ENCODE measurements at regions not wholly inside any gene's neighbourhood (a gene's known extent, or its start where the extent isn't known, plus 50 kb on each side); places are given as distances from the start of the nearest gene placed in this dataset.
"Not testable (repeated sequence)": the region's sequence is repeated elsewhere in the genome, so short reads cannot be mapped to it uniquely, and the experiment has no call there.

DNA sequence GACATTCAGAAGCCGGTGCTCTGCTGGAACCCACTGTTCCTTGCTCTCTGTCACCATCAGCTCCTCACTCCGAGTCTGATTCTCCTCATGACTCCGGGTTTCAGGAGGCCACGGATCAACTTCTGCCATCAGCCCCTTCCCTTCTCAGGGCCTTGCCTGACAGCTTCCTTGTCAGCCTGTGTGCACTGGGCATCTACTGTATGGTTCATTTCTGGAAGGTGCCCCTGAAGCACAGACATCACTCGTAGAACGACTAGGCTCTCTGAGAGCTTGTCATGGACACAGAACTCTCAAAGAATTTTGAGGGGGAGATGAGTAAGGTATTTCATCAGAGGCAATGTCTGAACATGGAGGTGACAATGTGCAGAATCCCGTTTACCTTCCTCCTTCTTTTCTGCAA lies 396.1 kb downstream of the TNS3 start:
- intact Hi-C loops (cut with micrococcal nuclease) = no loop called here
- H3K27me3 Mint-ChIP-seq (ENCODE audit: insufficient read depth) = peaks cover 2% of the 10 kb centered on the region
- no peak overlapping the region for H3K4me3 Mint-ChIP-seq
- no peaks in the 10 kb centered on the region for H3K9me3 Mint-ChIP-seq
- H3K27ac Mint-ChIP-seq = no peak overlapping the region
- no peaks in the 10 kb centered on the region for H3K36me3 Mint-ChIP-seq (ENCODE audit: low read depth)
- no peaks in the 10 kb centered on the region for H3K4me1 Mint-ChIP-seq (ENCODE audit: low read depth)
- DNase-seq (ENCODE audit: low spot score) = no peak

DNA sequence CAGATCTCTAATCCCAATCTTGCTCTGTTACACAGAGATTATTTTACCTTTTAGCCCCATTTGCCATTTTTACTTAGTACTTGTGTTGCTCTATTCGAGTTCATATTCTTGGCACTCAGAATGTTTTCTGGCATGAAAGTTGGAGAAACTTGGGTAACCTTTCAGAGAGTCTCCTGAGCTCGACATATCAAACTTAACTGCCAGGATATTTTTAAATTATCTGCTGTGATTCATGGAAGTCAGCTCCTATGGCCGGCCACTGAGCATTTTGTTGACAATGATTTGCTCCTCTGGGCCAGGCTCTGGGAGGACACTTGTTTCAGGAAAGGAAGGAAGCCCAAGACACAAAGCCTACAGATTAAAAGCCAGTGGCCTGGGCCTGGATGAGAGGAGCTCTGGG lies 396.7 kb downstream of the TNS3 start:
- Mint-ChIP-seq H3K4me1 (ENCODE audit: low read depth) (no peaks in the 10 kb centered on the region), H3K36me3 (ENCODE audit: low read depth) (no peaks in the 10 kb centered on the region), H3K27ac (no peak overlapping the region), H3K9me3 (no peaks in the 10 kb centered on the region), H3K27me3 (ENCODE audit: insufficient read depth) (peaks cover 2% of the 10 kb centered on the region), H3K4me3 (no peak overlapping the region)
- intact Hi-C loops (cut with micrococcal nuclease) = no loop called here
- DNase-seq (ENCODE audit: low spot score) = no peak

DNA sequence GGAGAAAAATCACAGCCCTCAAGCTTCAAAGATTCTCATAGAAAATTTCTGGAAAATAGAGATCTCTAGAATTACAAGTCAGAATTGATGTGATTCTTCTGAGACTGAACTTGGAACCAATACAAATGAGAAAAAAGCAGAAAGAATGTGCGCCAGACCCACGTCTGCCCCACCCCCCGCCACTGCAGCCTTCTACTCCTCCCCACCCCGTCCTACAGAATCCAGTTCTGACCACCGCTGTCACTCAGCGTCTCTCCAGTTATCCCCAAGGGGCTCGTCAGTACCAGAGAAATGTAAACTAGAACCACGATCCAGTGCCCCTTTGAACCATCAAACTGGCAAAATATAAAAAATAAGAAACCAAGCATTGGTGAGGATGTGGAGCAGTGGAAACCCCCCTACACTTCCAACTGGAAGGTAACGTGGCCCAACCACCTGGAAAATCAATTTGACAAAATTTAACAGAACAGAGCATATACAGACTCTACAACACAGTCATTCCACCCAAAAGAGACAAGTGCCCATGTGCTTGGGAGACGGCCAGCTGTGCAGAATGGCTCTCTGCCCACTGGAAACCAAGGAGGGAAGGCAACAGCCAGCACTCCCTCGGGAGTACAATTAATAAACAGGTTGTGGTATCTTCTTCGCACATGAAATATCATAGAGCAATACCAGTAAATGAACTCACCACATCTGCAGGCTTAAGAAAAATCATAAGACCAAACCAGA lies 397.9 kb downstream of the TNS3 start:
- no peak for DNase-seq (ENCODE audit: low spot score)
- intact Hi-C loops (cut with micrococcal nuclease) = loop anchor here (5.0 kb wide), 1 partner anchor 1267 kb away; no protein-coding TSS in a partner anchor
- H3K9me3 Mint-ChIP-seq = no peaks in the 10 kb centered on the region

DNA sequence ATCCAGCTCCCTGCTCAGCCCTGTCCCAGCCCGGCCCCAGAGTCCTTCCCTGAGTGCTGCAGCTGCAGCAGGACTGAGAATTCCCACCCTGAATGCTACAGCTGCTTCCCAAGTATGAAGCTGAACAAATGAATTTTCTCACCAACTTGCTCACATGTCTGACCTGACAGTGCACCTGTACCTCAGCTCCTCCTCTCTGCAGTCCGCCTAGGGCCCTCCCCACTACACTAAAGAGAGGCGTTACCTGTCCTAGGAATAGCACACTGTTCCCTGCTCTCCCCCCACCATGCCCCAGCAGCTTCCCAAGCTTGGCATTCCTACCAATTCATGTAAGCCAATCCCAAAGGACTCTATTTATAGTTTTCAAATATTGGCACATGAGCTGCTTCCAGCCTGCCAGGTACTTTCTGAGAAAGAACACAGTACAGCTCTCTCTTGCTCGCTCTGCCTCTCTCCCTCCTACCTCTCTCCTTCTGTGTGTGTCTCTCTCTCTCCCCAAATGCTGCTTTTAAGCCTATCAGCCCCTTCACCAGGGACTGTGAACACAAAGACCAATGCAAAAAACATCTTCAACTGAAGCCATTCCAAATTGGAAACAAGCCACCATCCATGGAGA lies 400.1 kb downstream of the TNS3 start:
- H3K27ac Mint-ChIP-seq = no peak overlapping the region
- intact Hi-C loops (cut with micrococcal nuclease) = loop anchor here (5.0 kb wide), 1 partner anchor 1265 kb away; no protein-coding TSS in a partner anchor
- no peaks in the 10 kb centered on the region for H3K9me3 Mint-ChIP-seq
- DNase-seq (ENCODE audit: low spot score) = no peak
- no peaks in the 10 kb centered on the region for H3K4me1 Mint-ChIP-seq (ENCODE audit: low read depth)
- H3K4me3 Mint-ChIP-seq = no peak overlapping the region
- no peaks in the 10 kb centered on the region for H3K27me3 Mint-ChIP-seq (ENCODE audit: insufficient read depth)
- no peaks in the 10 kb centered on the region for H3K36me3 Mint-ChIP-seq (ENCODE audit: low read depth)

More for the DNA sequence above, 397.9 kb downstream of the TNS3 start:
- Mint-ChIP-seq H3K4me3 (no peak overlapping the region), H3K27me3 (ENCODE audit: insufficient read depth) (no peaks in the 10 kb centered on the region), H3K36me3 (ENCODE audit: low read depth) (no peaks in the 10 kb centered on the region), H3K4me1 (ENCODE audit: low read depth) (no peaks in the 10 kb centered on the region), H3K27ac (no peak overlapping the region)

DNA sequence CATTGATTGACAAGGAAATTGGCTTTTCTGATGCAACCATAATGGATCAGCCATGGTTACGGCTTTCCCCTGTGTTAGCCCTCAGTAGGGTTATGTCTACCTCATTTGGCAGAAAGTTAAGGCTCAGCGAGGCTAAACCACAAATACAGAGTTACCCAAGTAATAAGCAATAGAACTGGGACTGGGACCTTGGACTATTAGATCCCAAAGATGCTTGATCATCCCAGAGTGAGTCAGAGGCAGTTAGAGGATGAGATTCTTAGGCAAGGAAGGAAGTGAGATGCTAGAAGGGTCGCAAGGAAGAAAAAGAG lies 401.4 kb downstream of the TNS3 start:
- Mint-ChIP-seq H3K27ac (no peak overlapping the region), H3K9me3 (no peaks in the 10 kb centered on the region), H3K4me3 (no peak overlapping the region), H3K4me1 (ENCODE audit: low read depth) (no peaks in the 10 kb centered on the region), H3K36me3 (ENCODE audit: low read depth) (no peaks in the 10 kb centered on the region), H3K27me3 (ENCODE audit: insufficient read depth) (no peaks in the 10 kb centered on the region)
- DNase-seq (ENCODE audit: low spot score) = no peak
- intact Hi-C loops (cut with micrococcal nuclease) = loop anchor here (5.0 kb wide), 1 partner anchor 1263 kb away; no protein-coding TSS in a partner anchor

DNA sequence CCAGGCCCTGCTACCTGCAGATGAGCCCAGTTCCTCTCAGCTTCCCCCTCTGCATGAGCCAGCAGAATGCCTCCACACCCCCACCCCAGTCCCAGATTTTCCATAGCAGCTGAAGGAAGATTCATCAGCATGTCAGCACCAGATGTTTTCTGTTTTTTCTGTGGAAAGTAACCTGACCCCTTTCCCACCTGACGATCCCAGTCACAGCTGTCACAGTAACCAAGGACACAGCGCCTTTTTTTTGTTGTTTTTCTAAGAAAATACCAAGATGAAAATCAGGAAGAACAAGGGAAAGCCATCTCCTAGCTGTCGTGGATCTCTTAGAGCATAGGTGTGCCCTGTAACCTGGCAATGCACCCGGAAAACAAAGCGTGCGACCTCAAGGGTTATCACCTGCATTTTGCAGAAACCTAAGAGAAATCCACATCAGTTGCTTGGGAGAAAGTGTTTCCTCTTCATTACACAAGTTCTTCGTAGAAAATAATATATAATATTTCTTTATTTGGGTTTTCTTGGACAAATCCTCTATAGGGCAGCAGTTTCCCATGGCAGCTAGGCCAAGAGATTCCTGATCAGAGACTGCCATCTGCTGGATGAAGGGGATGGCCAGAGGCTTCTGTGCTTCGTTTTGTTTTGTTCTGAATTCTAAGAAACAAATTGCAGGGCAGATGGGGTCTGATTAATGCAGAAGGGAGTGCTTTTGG lies 401.9 kb downstream of the TNS3 start:
- no peaks in the 10 kb centered on the region for H3K9me3 Mint-ChIP-seq
- no peaks in the 10 kb centered on the region for H3K36me3 Mint-ChIP-seq (ENCODE audit: low read depth)
- no peak overlapping the region for H3K4me3 Mint-ChIP-seq
- intact Hi-C loops (cut with micrococcal nuclease) = loop anchor here (5.0 kb wide), 1 partner anchor 1263 kb away; no protein-coding TSS in a partner anchor
- no peak overlapping the region for H3K27ac Mint-ChIP-seq
- H3K4me1 Mint-ChIP-seq (ENCODE audit: low read depth) = no peaks in the 10 kb centered on the region
- H3K27me3 Mint-ChIP-seq (ENCODE audit: insufficient read depth) = no peaks in the 10 kb centered on the region
- no peak for DNase-seq (ENCODE audit: low spot score)

DNA sequence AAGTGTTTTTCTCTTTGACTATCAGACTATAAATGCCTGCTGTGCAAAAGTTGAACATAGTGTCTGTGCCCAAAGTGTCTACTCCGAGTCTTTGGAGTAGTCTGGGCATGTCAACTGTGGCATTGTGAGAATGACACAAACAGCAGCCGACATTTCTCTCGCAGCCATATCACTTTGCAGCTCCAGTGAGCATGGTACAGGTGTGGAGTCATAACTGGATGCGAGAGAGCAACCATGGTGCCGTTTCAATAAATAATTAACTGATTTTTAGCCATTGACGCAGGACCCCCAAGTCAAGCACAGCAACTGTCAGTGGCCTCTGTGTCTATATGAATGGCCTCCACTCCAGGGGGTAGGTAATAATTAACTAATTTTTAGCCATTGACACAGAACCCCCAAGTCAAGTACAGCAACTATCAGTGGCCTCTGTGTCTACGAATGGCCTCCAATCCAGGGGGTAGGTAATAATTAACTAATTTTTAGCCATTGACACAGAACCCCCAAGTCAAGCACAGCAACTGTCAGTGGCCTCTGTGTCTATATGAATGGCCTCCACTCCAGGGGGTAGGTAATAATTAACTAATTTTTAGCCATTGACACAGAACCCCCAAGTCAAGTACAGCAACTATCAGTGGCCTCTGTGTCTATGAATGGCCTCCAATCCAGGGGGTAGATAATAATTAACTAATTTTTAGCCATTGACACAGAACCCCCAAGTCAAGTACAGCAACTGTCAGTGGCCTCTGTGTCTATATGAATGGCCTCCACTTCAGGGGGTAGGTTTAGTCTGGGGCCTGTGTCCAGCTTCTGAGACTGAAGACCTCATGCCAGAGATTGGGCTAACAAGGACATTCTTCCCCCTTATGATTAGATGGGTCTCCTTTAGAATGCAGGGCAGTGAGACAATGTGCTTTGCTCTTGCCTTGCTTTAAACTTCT lies 409.0 kb downstream of the TNS3 start:
- intact Hi-C loops (cut with micrococcal nuclease); H3K27me3 Mint-ChIP-seq (ENCODE audit: insufficient read depth); H3K4me1 Mint-ChIP-seq (ENCODE audit: low read depth); H3K36me3 Mint-ChIP-seq (ENCODE audit: low read depth); H3K9me3 Mint-ChIP-seq; DNase-seq (ENCODE audit: low spot score); H3K4me3 Mint-ChIP-seq; H3K27ac Mint-ChIP-seq: not testable (repeated sequence)

DNA sequence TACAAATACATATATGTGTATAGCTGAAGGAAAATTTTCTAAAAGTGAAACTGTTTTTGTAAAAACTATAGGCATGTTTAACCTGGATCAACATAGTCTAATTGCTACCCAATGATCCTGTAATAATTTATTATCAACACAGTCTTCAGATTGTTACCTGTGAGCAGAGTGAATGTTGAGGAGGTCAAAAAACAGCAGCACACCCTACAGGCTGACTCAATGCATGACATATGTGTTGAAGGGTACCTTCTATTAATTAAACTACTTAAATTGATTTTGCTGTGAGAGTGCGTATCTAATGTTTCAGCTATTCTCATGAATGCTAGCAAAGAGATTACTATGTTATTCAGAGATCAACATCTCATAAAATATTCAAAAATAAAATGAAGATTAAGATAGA lies 411.4 kb downstream of the TNS3 start:
- Mint-ChIP-seq H3K9me3 (no peaks in the 10 kb centered on the region), H3K27me3 (ENCODE audit: insufficient read depth) (no peaks in the 10 kb centered on the region), H3K4me3 (no peak overlapping the region), H3K36me3 (ENCODE audit: low read depth) (no peaks in the 10 kb centered on the region), H3K4me1 (ENCODE audit: low read depth) (no peaks in the 10 kb centered on the region), H3K27ac (no peak overlapping the region)
- DNase-seq (ENCODE audit: low spot score) = no peak
- intact Hi-C loops (cut with micrococcal nuclease) = no loop called here

DNA sequence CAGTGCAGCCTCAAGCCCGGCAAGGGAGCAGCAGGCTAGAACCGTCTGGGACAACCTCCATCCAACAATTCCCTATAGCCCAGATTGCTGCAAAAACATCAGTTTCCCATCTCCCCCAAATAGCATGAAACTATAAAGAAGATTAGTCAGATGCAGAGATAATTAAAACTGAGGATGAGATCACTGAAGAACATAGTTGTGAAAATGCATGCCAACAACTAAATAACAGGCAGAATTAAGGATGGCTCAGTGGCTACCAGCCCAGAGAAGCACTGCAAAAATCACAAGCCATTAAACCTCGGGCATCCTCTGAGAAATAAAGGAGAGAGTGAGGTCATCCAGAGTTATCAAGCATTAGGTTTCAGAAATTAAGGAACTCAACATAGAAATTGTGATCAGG lies 427.1 kb downstream of the TNS3 start:
- Mint-ChIP-seq H3K9me3 (no peaks in the 10 kb centered on the region), H3K27ac (no peak overlapping the region), H3K4me3 (no peak overlapping the region), H3K27me3 (ENCODE audit: insufficient read depth) (peaks cover 2% of the 10 kb centered on the region), H3K36me3 (ENCODE audit: low read depth) (no peaks in the 10 kb centered on the region), H3K4me1 (ENCODE audit: low read depth) (no peaks in the 10 kb centered on the region)
- DNase-seq (ENCODE audit: low spot score) = no peak
- intact Hi-C loops (cut with micrococcal nuclease) = no loop called here

DNA sequence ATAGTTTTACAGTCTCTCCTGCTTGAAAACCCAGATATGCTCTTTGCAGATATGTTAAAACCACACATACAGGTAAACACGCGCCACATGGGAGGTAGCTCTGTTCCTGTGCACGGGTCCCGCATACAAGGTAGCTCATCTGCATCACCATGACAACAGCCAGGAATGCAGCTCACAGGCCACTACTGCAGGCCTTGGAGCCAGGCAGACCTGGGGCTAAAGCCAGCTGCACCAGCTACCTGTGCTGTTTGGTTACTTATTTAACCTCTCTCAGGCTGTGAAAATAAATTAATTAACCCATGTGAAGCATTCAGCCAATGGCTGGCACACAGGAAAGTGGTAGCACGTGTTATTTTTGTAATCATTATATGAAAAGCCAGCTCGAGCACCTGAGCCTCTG lies 428.3 kb downstream of the TNS3 start:
- Mint-ChIP-seq H3K4me1 (ENCODE audit: low read depth) (no peaks in the 10 kb centered on the region), H3K27me3 (ENCODE audit: insufficient read depth) (peaks cover 2% of the 10 kb centered on the region), H3K36me3 (ENCODE audit: low read depth) (no peaks in the 10 kb centered on the region), H3K9me3 (no peaks in the 10 kb centered on the region), H3K4me3 (no peak overlapping the region), H3K27ac (no peak overlapping the region)
- intact Hi-C loops (cut with micrococcal nuclease) = no loop called here
- DNase-seq (ENCODE audit: low spot score) = no peak

DNA sequence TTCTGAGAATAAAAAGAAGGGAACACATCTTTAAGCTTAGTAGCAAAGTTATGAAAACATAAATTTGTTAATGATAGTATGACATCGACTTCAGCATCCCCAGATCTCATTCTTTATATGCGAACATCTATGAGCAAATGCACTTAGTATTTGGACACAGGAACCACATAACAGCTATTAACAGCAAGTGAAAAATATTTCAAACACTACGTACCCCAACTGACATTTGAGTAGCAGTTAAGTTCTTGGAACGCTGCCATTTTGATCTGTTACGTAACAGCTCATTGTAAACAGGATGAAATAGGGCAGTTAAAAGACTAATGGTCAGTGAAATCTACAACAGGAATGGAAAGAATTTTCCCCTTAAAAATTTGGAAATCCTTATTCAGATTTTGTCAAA lies 428.9 kb downstream of the TNS3 start:
- peaks cover 2% of the 10 kb centered on the region for H3K27me3 Mint-ChIP-seq (ENCODE audit: insufficient read depth)
- no peaks in the 10 kb centered on the region for H3K4me1 Mint-ChIP-seq (ENCODE audit: low read depth)
- H3K27ac Mint-ChIP-seq = no peak overlapping the region
- H3K9me3 Mint-ChIP-seq = no peaks in the 10 kb centered on the region
- no peaks in the 10 kb centered on the region for H3K36me3 Mint-ChIP-seq (ENCODE audit: low read depth)
- DNase-seq (ENCODE audit: low spot score) = no peak
- no peak overlapping the region for H3K4me3 Mint-ChIP-seq
- intact Hi-C loops (cut with micrococcal nuclease) = no loop called here

DNA sequence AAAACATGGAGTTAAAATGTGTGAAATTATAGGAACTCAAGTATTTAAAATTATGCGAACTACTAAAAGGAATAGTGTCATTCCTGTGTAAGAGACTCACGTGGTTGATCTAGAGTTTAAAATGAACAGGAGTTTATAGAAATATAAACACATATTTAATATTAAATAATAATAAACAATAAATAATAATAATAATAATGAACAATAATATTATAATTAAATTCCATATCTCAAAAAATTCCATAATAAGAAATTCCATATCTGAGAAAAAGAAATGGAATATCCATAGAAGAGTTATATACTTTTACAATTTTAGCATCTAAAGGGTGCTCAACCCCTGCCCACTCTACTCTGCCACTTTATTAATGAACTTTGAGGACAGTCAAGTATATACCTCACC lies 429.6 kb downstream of the TNS3 start:
- no peak overlapping the region for H3K27ac Mint-ChIP-seq
- peaks cover 2% of the 10 kb centered on the region for H3K27me3 Mint-ChIP-seq (ENCODE audit: insufficient read depth)
- H3K9me3 Mint-ChIP-seq = no peaks in the 10 kb centered on the region

More for the DNA sequence above, 429.6 kb downstream of the TNS3 start:
- intact Hi-C loops (cut with micrococcal nuclease) = no loop called here
- no peak for DNase-seq (ENCODE audit: low spot score)
- Mint-ChIP-seq H3K4me1 (ENCODE audit: low read depth) (no peaks in the 10 kb centered on the region), H3K36me3 (ENCODE audit: low read depth) (no peaks in the 10 kb centered on the region), H3K4me3 (no peak overlapping the region)
